WTC11 (cell line): ENCODE measurements at regions not wholly inside any gene's neighbourhood (a gene's known extent, or its start where the extent isn't known, plus 50 kb on each side); places are given as distances from the start of the nearest gene placed in this dataset.

ENCODE experiments used
- ATAC-seq: fragments of 200-7000 bp; cut with Tn5 transposase; 2 replicates; pipeline ENCODE4 v1.10.0; 2021; ENCODE audit warnings: mild to moderate bottlenecking, moderate library complexity
- CTCF ChIA-PET: fragments of 300-600 bp; sonication (Branson Sonifier 250); formaldehyde crosslinking; loops from one replicate; lab custom pipeline; 2021; ENCODE audit warnings: antibody characterized with exemption; lab: Charles Lee
- POLR2A ChIA-PET: fragments of 350-600 bp; sonication (Branson Sonifier 250); formaldehyde crosslinking; loops from one replicate; lab custom pipeline; 2021; ENCODE audit warnings: antibody characterized with exemption; lab: Charles Lee
- DNase-seq: peaks from one replicate; pipeline ENCODE4 v3.0.0; 2021; ENCODE audit warnings: low spot score
- H3K27ac Mint-ChIP-seq: 2 replicates; pipeline ENCODE4 v1.8.0; 2021; ENCODE audit warnings: mixed read lengths
- H3K27me3 Mint-ChIP-seq: 2 replicates; pipeline ENCODE4 v1.8.0; 2021; ENCODE audit warnings: low read depth, mild to moderate bottlenecking, moderate library complexity, mixed read lengths
- H3K36me3 Mint-ChIP-seq: 2 replicates; pipeline ENCODE4 v1.8.0; 2021; ENCODE audit warnings: mixed read lengths
- H3K4me1 Mint-ChIP-seq: 2 replicates; pipeline ENCODE4 v1.8.0; 2022; ENCODE audit warnings: mixed read lengths
- H3K4me3 Mint-ChIP-seq: 2 replicates; pipeline ENCODE4 v1.8.0; 2021; ENCODE audit warnings: mild to moderate bottlenecking, moderate library complexity, mixed read lengths
- H3K9me3 Mint-ChIP-seq: 2 replicates; pipeline ENCODE4 v1.8.0; 2021; ENCODE audit warnings: mixed read lengths
- AFF4 ChIP-seq: sonication (generic); formaldehyde crosslinking; IDR thresholded peaks from 2 replicates; pipeline ENCODE4 v1.8.1; 2023; ENCODE audit warnings: mild to moderate bottlenecking, missing genetic modification reagents, borderline replicate concordance
- ATF1 ChIP-seq: sonication (generic); formaldehyde crosslinking; IDR thresholded peaks from 2 replicates; pipeline ENCODE4 v1.8.1; 2023; ENCODE audit warnings: mild to moderate bottlenecking, moderate library complexity, missing genetic modification reagents
- CBFB ChIP-seq: sonication (generic); formaldehyde crosslinking; IDR thresholded peaks from 2 replicates; pipeline ENCODE4 v1.8.1; 2022; ENCODE audit warnings: mild to moderate bottlenecking, low read depth, missing genetic modification reagents
- CREM ChIP-seq: sonication (generic); formaldehyde crosslinking; IDR thresholded peaks from 2 replicates; pipeline ENCODE4 v1.8.1; 2022; ENCODE audit warnings: mild to moderate bottlenecking, missing genetic modification reagents, moderate library complexity
- EMX1 ChIP-seq: fragments of 250-450 bp; sonication (Bioruptor Pico); IDR thresholded peaks from 2 replicates; pipeline ENCODE4 v1.8.0; 2021; ENCODE audit warnings: mild to moderate bottlenecking
- FOXK1 ChIP-seq: sonication (generic); formaldehyde crosslinking; IDR thresholded peaks from 2 replicates; pipeline ENCODE4 v1.8.0; 2022; ENCODE audit warnings: mild to moderate bottlenecking, moderate library complexity, missing genetic modification reagents
- GTF2I ChIP-seq: fragments of 250-450 bp; sonication (Bioruptor Pico); conservative IDR thresholded peaks from 2 replicates; pipeline ENCODE4 v1.4.0; 2021; ENCODE audit warnings: mild to moderate bottlenecking
- MAX ChIP-seq: sonication (generic); formaldehyde crosslinking; IDR thresholded peaks from 2 replicates; pipeline ENCODE4 v1.8.0; 2022; ENCODE audit warnings: mild to moderate bottlenecking, missing genetic modification reagents
- MYBL2 ChIP-seq: sonication (generic); formaldehyde crosslinking; IDR thresholded peaks from 2 replicates; pipeline ENCODE4 v1.8.1; 2023; ENCODE audit warnings: mild to moderate bottlenecking, moderate library complexity, missing genetic modification reagents
- NFATC4 ChIP-seq: fragments of 250-450 bp; sonication (Bioruptor Pico); IDR thresholded peaks from 2 replicates; pipeline ENCODE4 v1.9.0; 2021; ENCODE audit warnings: mild to moderate bottlenecking
- NR1H2 ChIP-seq: sonication (generic); formaldehyde crosslinking; IDR thresholded peaks from 2 replicates; pipeline ENCODE4 v1.9.0; 2021; ENCODE audit warnings: mild to moderate bottlenecking, moderate library complexity, missing genetic modification reagents
- PRRX2 ChIP-seq: fragments of 250-450 bp; sonication (Bioruptor Pico); IDR thresholded peaks from 2 replicates; pipeline ENCODE4 v1.8.0; 2021; ENCODE audit warnings: mild to moderate bottlenecking
- SMAD4 ChIP-seq: sonication (generic); formaldehyde crosslinking; IDR thresholded peaks from 2 replicates; pipeline ENCODE4 v1.8.0; 2022; ENCODE audit warnings: mild to moderate bottlenecking, missing genetic modification reagents
- TEAD1 ChIP-seq: sonication (generic); formaldehyde crosslinking; IDR thresholded peaks from 2 replicates; pipeline ENCODE4 v1.8.0; 2022; ENCODE audit warnings: mild to moderate bottlenecking, missing genetic modification reagents
- ZNF121 ChIP-seq: sonication (generic); formaldehyde crosslinking; IDR thresholded peaks from 2 replicates; pipeline ENCODE4 v1.8.0; 2023; ENCODE audit warnings: missing genetic modification reagents
- ZNF219 ChIP-seq: sonication (generic); formaldehyde crosslinking; IDR thresholded peaks from 2 replicates; pipeline ENCODE4 v1.8.0; 2023; ENCODE audit warnings: missing genetic modification reagents, mild to moderate bottlenecking, borderline replicate concordance
- ZNF423 ChIP-seq: fragments of 250-450 bp; sonication (Bioruptor Pico); IDR thresholded peaks from 2 replicates; pipeline ENCODE4 v2.1.2; 2022; ENCODE audit warnings: mild to moderate bottlenecking, moderate library complexity
- TF ChIP-seq, protein P1 (sequence below): sonication (generic); formaldehyde crosslinking; IDR thresholded peaks from 2 replicates; pipeline ENCODE4 v1.8.1; 2023; ENCODE audit warnings: mild to moderate bottlenecking, missing genetic modification reagents, moderate library complexity
- TF ChIP-seq, protein P2 (sequence below): sonication (generic); formaldehyde crosslinking; IDR thresholded peaks from 2 replicates; pipeline ENCODE4 v1.8.0; 2022; ENCODE audit warnings: mild to moderate bottlenecking, missing genetic modification reagents
- TF ChIP-seq, protein P3 (sequence below): sonication (generic); formaldehyde crosslinking; IDR thresholded peaks from 2 replicates; pipeline ENCODE4 v1.8.1; 2023; ENCODE audit warnings: mild to moderate bottlenecking, missing genetic modification reagents

DNA sequence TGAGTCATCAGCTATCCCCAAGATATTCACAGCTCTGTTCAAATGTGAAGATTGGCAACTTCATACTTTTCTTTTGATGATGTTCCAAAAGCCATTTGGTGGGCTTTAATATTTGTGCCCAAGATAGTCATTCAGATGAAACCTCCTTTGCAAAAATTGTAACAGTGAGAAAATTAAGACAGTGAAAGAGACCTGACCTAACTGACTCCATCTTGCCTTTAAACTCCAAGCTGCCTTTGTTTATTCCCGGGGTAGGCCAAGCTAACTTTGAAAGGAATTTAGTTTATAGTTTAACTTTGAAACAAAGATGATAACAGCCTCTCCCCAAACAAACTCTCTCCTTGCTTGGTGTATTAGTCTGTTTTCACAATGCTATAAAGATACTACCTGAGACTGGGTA, 221.1 kb downstream of the KTN1 start:
- Mint-ChIP-seq H3K9me3 (peaks cover 30% of the 10 kb centered on the region), H3K27me3 (peaks cover 8% of the 10 kb centered on the region), H3K36me3 (peaks cover 24% of the 10 kb centered on the region), H3K4me1 (peaks cover 32% of the 10 kb centered on the region), H3K27ac (no peak overlapping the region; the same call in 1 of the 2 replicates), H3K4me3 (no peak overlapping the region)
- ChIA-PET CTCF (no interaction called here), POLR2A (no interaction called here)
- TF ChIP-seq ZNF121 (no peak), CBFB (CRISPR knock-in tag) (no peak), FOXK1 (CRISPR knock-in tag) (no peak), EMX1 (CRISPR knock-in tag) (no peak), PRRX2 (no peak), SMAD4 (no peak), NR1H2 (CRISPR knock-in tag) (no peak), ZNF219 (CRISPR knock-in tag) (no peak), AFF4 (CRISPR knock-in tag) (no peak), MAX (no peak), MYBL2 (no peak), TEAD1 (CRISPR knock-in tag) (no peak), ATF1 (CRISPR knock-in tag) (no peak), CREM (CRISPR knock-in tag) (no peak), ZNF423 (CRISPR knock-in tag) (no peak), NFATC4 (CRISPR knock-in tag) (no peak), GTF2I (CRISPR knock-in tag) (no peak)
- TF ChIP-seq, protein P1, sequence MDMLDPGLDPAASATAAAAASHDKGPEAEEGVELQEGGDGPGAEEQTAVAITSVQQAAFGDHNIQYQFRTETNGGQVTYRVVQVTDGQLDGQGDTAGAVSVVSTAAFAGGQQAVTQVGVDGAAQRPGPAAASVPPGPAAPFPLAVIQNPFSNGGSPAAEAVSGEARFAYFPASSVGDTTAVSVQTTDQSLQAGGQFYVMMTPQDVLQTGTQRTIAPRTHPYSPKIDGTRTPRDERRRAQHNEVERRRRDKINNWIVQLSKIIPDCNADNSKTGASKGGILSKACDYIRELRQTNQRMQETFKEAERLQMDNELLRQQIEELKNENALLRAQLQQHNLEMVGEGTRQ (CRISPR knock-in tag): no peak
- TF ChIP-seq, protein P2, sequence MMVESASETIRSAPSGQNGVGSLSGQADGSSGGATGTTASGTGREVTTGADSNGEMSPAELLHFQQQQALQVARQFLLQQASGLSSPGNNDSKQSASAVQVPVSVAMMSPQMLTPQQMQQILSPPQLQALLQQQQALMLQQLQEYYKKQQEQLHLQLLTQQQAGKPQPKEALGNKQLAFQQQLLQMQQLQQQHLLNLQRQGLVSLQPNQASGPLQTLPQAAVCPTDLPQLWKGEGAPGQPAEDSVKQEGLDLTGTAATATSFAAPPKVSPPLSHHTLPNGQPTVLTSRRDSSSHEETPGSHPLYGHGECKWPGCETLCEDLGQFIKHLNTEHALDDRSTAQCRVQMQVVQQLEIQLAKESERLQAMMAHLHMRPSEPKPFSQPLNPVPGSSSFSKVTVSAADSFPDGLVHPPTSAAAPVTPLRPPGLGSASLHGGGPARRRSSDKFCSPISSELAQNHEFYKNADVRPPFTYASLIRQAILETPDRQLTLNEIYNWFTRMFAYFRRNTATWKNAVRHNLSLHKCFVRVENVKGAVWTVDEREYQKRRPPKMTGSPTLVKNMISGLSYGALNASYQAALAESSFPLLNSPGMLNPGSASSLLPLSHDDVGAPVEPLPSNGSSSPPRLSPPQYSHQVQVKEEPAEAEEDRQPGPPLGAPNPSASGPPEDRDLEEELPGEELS: no peak
- TF ChIP-seq, protein P3, sequence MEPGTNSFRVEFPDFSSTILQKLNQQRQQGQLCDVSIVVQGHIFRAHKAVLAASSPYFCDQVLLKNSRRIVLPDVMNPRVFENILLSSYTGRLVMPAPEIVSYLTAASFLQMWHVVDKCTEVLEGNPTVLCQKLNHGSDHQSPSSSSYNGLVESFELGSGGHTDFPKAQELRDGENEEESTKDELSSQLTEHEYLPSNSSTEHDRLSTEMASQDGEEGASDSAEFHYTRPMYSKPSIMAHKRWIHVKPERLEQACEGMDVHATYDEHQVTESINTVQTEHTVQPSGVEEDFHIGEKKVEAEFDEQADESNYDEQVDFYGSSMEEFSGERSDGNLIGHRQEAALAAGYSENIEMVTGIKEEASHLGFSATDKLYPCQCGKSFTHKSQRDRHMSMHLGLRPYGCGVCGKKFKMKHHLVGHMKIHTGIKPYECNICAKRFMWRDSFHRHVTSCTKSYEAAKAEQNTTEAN: no peak
- DNase-seq: no peak
- no peak for ATAC-seq
